H1 (cell line): ENCODE measurements at regions not wholly inside any gene's neighbourhood (a gene's known extent, or its start where the extent isn't known, plus 50 kb on each side); places are given as distances from the start of the nearest gene placed in this dataset.

ENCODE experiments used
- CHD1 ChIP-seq: IDR thresholded peaks from 2 replicates; pipeline ENCODE4 v1.6.1; 2012; ENCODE audit warnings: low read depth, low read length, improper control_type of control experiment
- CTBP2 ChIP-seq: IDR thresholded peaks from 2 replicates; pipeline ENCODE4 v1.7.0; 2011; ENCODE audit warnings: borderline replicate concordance, mild to moderate bottlenecking, moderate library complexity, mixed read lengths, low read length; ENCODE audit not compliant: insufficient read depth, insufficient read length
- JUN ChIP-seq: IDR thresholded peaks from 2 replicates; pipeline ENCODE4 v1.6.1; 2011; ENCODE audit warnings: low read depth, mild to moderate bottlenecking, improper control_type of control experiment, low read length
- RBBP5 ChIP-seq: IDR thresholded peaks from 2 replicates; pipeline ENCODE4 v1.7.1; 2012; ENCODE audit warnings: low read depth, mild to moderate bottlenecking, inconsistent platforms, low read length, moderate library complexity, borderline replicate concordance
- SIN3A ChIP-seq, 2 experiments: IDR thresholded peaks in 1 of 2; conservative IDR thresholded peaks in 1 of 2; 2 replicates each; pipeline ENCODE4 v1.6.1; 2011 to 2012; ENCODE audit warnings: low read length in 2 of 2, improper control_type of control experiment in 1 of 2, low read depth in 1 of 2, mild to moderate bottlenecking in 1 of 2
- SP4 ChIP-seq: IDR thresholded peaks from 2 replicates; pipeline ENCODE4 v1.6.1; 2012; ENCODE audit warnings: low read length, inconsistent platforms
- SRF ChIP-seq: IDR thresholded peaks from 2 replicates; pipeline ENCODE4 v1.6.1; 2011; ENCODE audit warnings: mild to moderate bottlenecking, low read depth, low read length, moderate library complexity
- YY1 ChIP-seq: IDR thresholded peaks from 2 replicates; pipeline ENCODE4 v1.6.1; 2011; ENCODE audit warnings: low read depth, mild to moderate bottlenecking, low read length
- TF ChIP-seq, protein P1 (sequence below): fragments of 300-600 bp; sonication (generic); IDR thresholded peaks from 2 replicates; pipeline ENCODE4 v1.7.1; 2012; ENCODE audit warnings: low read length, moderate library complexity, mild to moderate bottlenecking, inconsistent platforms; ENCODE audit not compliant: insufficient replicate concordance

DNA sequence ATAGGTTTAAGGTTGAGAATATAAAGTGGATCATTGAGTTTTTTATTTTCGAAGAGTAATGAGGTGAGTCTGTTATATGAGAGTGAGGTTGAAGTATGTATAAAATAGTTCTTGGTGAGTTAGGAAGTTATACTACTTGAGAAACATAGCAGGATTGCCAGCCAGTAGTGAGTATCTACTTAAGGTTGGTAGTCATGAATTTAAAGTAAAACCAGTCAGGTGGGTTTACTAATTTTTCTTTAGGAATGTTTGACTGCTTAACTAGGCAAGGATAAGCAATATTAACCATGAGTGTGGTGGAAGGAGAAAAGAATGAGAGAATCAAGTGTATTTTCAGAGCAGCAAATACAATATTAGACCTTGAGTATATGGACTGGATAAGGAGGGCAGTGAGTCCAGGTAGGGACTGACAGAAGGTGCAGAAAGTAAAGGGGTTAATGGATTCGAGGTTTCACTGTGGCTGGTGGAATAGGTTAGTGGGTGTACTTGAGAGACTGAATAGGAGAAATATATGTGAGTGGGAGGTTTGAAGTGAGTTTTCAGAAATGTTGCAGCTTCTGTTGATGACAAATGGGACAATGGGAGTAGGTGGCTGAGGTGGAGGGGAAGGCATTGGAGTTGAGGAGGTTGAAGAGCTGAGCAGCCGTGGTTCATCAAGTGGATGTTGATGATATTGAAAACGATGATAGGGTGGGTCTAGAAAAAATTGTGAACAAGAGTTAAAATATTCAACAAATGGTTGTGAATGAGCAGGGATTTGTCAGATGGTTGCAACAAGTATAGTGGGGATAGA is 232.5 kb upstream of the ASCC3 start (continued):
- TF ChIP-seq YY1: no peak
- no peak for TF ChIP-seq SIN3A (conservative IDR thresholded peaks at IDR 0.05 in 1 of 2, IDR thresholded peaks at IDR 0.05 in 1 of 2; ENCODE audit: low read depth in 1 of 2, low read length in 2 of 2)
- TF ChIP-seq SP4: no peak
- TF ChIP-seq SRF: no peak
- no peak for TF ChIP-seq CTBP2
- no peak for TF ChIP-seq CHD1
- no peak for TF ChIP-seq RBBP5
- TF ChIP-seq JUN: no peak
- TF ChIP-seq, protein P1, sequence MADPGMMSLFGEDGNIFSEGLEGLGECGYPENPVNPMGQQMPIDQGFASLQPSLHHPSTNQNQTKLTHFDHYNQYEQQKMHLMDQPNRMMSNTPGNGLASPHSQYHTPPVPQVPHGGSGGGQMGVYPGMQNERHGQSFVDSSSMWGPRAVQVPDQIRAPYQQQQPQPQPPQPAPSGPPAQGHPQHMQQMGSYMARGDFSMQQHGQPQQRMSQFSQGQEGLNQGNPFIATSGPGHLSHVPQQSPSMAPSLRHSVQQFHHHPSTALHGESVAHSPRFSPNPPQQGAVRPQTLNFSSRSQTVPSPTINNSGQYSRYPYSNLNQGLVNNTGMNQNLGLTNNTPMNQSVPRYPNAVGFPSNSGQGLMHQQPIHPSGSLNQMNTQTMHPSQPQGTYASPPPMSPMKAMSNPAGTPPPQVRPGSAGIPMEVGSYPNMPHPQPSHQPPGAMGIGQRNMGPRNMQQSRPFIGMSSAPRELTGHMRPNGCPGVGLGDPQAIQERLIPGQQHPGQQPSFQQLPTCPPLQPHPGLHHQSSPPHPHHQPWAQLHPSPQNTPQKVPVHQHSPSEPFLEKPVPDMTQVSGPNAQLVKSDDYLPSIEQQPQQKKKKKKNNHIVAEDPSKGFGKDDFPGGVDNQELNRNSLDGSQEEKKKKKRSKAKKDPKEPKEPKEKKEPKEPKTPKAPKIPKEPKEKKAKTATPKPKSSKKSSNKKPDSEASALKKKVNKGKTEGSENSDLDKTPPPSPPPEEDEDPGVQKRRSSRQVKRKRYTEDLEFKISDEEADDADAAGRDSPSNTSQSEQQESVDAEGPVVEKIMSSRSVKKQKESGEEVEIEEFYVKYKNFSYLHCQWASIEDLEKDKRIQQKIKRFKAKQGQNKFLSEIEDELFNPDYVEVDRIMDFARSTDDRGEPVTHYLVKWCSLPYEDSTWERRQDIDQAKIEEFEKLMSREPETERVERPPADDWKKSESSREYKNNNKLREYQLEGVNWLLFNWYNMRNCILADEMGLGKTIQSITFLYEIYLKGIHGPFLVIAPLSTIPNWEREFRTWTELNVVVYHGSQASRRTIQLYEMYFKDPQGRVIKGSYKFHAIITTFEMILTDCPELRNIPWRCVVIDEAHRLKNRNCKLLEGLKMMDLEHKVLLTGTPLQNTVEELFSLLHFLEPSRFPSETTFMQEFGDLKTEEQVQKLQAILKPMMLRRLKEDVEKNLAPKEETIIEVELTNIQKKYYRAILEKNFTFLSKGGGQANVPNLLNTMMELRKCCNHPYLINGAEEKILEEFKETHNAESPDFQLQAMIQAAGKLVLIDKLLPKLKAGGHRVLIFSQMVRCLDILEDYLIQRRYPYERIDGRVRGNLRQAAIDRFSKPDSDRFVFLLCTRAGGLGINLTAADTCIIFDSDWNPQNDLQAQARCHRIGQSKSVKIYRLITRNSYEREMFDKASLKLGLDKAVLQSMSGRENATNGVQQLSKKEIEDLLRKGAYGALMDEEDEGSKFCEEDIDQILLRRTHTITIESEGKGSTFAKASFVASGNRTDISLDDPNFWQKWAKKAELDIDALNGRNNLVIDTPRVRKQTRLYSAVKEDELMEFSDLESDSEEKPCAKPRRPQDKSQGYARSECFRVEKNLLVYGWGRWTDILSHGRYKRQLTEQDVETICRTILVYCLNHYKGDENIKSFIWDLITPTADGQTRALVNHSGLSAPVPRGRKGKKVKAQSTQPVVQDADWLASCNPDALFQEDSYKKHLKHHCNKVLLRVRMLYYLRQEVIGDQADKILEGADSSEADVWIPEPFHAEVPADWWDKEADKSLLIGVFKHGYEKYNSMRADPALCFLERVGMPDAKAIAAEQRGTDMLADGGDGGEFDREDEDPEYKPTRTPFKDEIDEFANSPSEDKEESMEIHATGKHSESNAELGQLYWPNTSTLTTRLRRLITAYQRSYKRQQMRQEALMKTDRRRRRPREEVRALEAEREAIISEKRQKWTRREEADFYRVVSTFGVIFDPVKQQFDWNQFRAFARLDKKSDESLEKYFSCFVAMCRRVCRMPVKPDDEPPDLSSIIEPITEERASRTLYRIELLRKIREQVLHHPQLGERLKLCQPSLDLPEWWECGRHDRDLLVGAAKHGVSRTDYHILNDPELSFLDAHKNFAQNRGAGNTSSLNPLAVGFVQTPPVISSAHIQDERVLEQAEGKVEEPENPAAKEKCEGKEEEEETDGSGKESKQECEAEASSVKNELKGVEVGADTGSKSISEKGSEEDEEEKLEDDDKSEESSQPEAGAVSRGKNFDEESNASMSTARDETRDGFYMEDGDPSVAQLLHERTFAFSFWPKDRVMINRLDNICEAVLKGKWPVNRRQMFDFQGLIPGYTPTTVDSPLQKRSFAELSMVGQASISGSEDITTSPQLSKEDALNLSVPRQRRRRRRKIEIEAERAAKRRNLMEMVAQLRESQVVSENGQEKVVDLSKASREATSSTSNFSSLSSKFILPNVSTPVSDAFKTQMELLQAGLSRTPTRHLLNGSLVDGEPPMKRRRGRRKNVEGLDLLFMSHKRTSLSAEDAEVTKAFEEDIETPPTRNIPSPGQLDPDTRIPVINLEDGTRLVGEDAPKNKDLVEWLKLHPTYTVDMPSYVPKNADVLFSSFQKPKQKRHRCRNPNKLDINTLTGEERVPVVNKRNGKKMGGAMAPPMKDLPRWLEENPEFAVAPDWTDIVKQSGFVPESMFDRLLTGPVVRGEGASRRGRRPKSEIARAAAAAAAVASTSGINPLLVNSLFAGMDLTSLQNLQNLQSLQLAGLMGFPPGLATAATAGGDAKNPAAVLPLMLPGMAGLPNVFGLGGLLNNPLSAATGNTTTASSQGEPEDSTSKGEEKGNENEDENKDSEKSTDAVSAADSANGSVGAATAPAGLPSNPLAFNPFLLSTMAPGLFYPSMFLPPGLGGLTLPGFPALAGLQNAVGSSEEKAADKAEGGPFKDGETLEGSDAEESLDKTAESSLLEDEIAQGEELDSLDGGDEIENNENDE: no peak
